ENCODE measurements at regions not wholly inside any gene's neighbourhood (a gene's known extent, or its start where the extent isn't known, plus 50 kb on each side); places are given as distances from the start of the nearest gene placed in this dataset.

GRCh38 chrX:13094374-13094773, 50.0 kb upstream of the FAM9C start:
- Histone ChIP-seq H4K20me1 (ENCODE audit: low read length) (no peaks in the 10 kb centered on the region), H3K9ac (ENCODE audit: low read length) (no peak overlapping the region), H3K36me3 (ENCODE audit: low read depth, low read length) (no peaks in the 10 kb centered on the region), H3K9me3 (ENCODE audit: low read length) (no peaks in the 10 kb centered on the region), H3K4me3 (ENCODE audit: low read length) (no peak overlapping the region), H3K27ac (ENCODE audit: low read length) (no peak overlapping the region; the same call in 1 of the 2 replicates), H3K27me3 (ENCODE audit: low read length) (no peaks in the 10 kb centered on the region), H3K4me1 (ENCODE audit: insufficient read depth, low read length) (peaks cover 7% of the 10 kb centered on the region; the same call in 1 of the 2 replicates), H3K79me2 (ENCODE audit: low read length) (no peaks in the 10 kb centered on the region), H3K4me2 (ENCODE audit: low read length) (no peak overlapping the region), H3K9me2 (replicated peaks; ENCODE audit: low read length) (no peaks in the 10 kb centered on the region), H2AFZ (ENCODE audit: low read length) (no peak overlapping the region), H3F3A (ENCODE audit: low read length, unreplicated experiment) (no peaks in the 10 kb centered on the region)
- intact Hi-C loops (cut with micrococcal nuclease) = no loop called here
- no TSS peak for BruUV-seq (replicated peaks)
- POLR2A ChIA-PET (ENCODE audit: unreplicated experiment) = no interaction called here
- DNase-seq (no peak), ATAC-seq (no peak)
- TF ChIP-seq EZH2phosphoT487 (IDR thresholded peaks at IDR 0.05; ENCODE audit: borderline replicate concordance, low read length) (no peak), EZH2 (IDR thresholded peaks at IDR 0.05; ENCODE audit: low read length, unreplicated experiment) (no peak), CTCF (conservative IDR thresholded peaks at IDR 0.05; ENCODE audit: low read depth, low read length) (no peak)
- CTCF ChIA-PET = no interaction called here

Measured in PC-3 (cell line).